Esophagus squamous epithelium (tissue), 5 donors: ENCODE measurements at regions not wholly inside any gene's neighbourhood (a gene's known extent, or its start where the extent isn't known, plus 50 kb on each side); places are given as distances from the start of the nearest gene placed in this dataset.
"Not testable (repeated sequence)": the region's sequence is repeated elsewhere in the genome, so short reads cannot be mapped to it uniquely, and the experiment has no call there.

Experiments
- DNase-seq: peaks from one replicate; lab custom pipeline; 2025; lab: John Stamatoyannopoulos, UW
- H3K27ac ChIP-seq, 4 donors: fragments of 200-600 bp; sonication (generic); one replicate each; pipeline ENCODE4 v1.5.1; 2016 to 2019; ENCODE audit warnings: mild to moderate bottlenecking in 1 of 4
- H3K27me3 ChIP-seq, 4 donors: fragments of 200-600 bp; sonication (generic); 1 replicate in 3 of 4; 2 replicates in 1 of 4; pipeline versions ENCODE4 v1.5.1 to v1.6.0; 2017 to 2021; ENCODE audit warnings: antibody characterized with exemption in 1 of 4
- H3K36me3 ChIP-seq, 3 donors: fragments of 200-600 bp; sonication (generic); one replicate each; pipeline ENCODE4 v1.5.1; 2016 to 2019
- H3K4me1 ChIP-seq, 3 donors: fragments of 200-600 bp; sonication (generic); one replicate each; pipeline ENCODE4 v1.5.1; 2017 to 2019
- H3K4me3 ChIP-seq, 4 donors: fragments of 200-600 bp; sonication (generic); 1 replicate in 3 of 4; 2 replicates in 1 of 4; pipeline ENCODE4 v1.5.1; 2016 to 2019; ENCODE audit warnings: mild to moderate bottlenecking in 2 of 4, moderate library complexity in 1 of 4
- H3K9me3 ChIP-seq, 3 donors: fragments of 200-600 bp; sonication (generic); one replicate each; pipeline ENCODE4 v1.5.1; 2016 to 2019
- POLR2A ChIP-seq, 4 donors: fragments of 450-650 bp; IDR thresholded peaks; one replicate each; pipeline ENCODE4 v1.6.1; 2017; ENCODE audit warnings: antibody characterized with exemption in 4 of 4, mild to moderate bottlenecking in 4 of 4, moderate library complexity in 3 of 4
- WGBS, 2 donors: methylation state at CpG; one replicate each; pipeline ENCODE4 v1.1.5; 2018; 5-methylcytosine and 5-hydroxymethylcytosine counted together
- intact Hi-C: fragments of 100-400 bp; cut with DNase I; formaldehyde crosslinking; loops from one replicate; pipeline ENCODE4 v1.15.0; 2022
- TF ChIP-seq, protein P1 (sequence below), 6 experiments: fragments of 450-650 bp in 4 of 6; fragments of 200-600 bp in 2 of 6; sonication (generic) in 2 of 6; IDR thresholded peaks; one replicate each; pipeline ENCODE4 v1.5.1; 2016 to 2019; ENCODE audit warnings: antibody characterized with exemption in 6 of 6, mild to moderate bottlenecking in 4 of 6, moderate library complexity in 4 of 6
- donor health status: DM: yes; HTN: yes; CAD: no.

DNA sequence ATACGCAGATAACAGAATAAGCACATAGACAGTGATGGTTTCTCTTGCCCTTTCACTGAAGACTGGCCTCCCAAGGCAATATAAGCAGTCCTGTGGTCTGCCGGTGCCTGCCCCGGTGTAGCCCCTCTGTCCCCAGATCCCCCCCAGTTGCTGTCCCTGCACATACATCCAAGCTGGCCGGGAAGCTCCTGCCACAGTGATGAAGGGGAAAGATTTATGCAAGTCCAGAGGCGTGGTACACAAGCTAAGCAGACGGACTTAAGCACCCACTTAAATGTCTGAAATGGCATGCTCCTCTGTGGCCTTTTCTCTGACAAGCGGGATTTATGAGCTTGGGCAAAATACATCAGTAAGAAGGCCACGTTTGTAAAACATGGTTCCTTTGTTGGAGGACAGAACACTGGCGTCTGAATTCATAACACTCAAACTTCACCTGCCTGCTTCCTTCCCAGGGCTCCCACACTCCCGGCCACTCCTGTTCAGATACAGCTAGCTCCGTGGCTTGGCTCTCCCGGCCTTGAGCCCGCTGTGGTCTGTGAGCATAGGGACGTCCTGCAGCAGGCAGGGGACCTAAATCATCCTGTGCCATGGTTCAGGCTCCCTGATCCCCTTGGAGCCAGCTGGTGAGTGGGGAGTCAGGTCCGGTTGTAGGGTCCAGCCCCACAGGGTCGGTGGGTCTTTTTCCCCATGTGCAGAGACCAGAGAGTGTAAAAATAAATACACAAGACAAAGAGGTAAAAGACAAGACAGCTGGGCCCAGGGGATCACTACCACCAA, 61.7 kb upstream of the PPP2R2D start:
- 62 to 70% methylated on average over 8 to 15 of the region's 16 CpGs for WGBS, 2 donors
- H3K9me3 ChIP-seq = no peaks in the 10 kb centered on the region
- intact Hi-C loops = no loop called here
- DNase-seq = no peak
- H3K36me3 ChIP-seq = no peaks in the 10 kb centered on the region
- H3K27me3 ChIP-seq = no peaks in the 10 kb centered on the region
- H3K27ac ChIP-seq = no peak overlapping the region
- H3K4me1 ChIP-seq = no peaks in the 10 kb centered on the region
- no peak overlapping the region for H3K4me3 ChIP-seq
- TF ChIP-seq POLR2A (IDR thresholded peaks at IDR 0.05) = no peak
- TF ChIP-seq, protein P1, sequence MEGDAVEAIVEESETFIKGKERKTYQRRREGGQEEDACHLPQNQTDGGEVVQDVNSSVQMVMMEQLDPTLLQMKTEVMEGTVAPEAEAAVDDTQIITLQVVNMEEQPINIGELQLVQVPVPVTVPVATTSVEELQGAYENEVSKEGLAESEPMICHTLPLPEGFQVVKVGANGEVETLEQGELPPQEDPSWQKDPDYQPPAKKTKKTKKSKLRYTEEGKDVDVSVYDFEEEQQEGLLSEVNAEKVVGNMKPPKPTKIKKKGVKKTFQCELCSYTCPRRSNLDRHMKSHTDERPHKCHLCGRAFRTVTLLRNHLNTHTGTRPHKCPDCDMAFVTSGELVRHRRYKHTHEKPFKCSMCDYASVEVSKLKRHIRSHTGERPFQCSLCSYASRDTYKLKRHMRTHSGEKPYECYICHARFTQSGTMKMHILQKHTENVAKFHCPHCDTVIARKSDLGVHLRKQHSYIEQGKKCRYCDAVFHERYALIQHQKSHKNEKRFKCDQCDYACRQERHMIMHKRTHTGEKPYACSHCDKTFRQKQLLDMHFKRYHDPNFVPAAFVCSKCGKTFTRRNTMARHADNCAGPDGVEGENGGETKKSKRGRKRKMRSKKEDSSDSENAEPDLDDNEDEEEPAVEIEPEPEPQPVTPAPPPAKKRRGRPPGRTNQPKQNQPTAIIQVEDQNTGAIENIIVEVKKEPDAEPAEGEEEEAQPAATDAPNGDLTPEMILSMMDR (IDR thresholded peaks at IDR 0.05) = no peak

DNA sequence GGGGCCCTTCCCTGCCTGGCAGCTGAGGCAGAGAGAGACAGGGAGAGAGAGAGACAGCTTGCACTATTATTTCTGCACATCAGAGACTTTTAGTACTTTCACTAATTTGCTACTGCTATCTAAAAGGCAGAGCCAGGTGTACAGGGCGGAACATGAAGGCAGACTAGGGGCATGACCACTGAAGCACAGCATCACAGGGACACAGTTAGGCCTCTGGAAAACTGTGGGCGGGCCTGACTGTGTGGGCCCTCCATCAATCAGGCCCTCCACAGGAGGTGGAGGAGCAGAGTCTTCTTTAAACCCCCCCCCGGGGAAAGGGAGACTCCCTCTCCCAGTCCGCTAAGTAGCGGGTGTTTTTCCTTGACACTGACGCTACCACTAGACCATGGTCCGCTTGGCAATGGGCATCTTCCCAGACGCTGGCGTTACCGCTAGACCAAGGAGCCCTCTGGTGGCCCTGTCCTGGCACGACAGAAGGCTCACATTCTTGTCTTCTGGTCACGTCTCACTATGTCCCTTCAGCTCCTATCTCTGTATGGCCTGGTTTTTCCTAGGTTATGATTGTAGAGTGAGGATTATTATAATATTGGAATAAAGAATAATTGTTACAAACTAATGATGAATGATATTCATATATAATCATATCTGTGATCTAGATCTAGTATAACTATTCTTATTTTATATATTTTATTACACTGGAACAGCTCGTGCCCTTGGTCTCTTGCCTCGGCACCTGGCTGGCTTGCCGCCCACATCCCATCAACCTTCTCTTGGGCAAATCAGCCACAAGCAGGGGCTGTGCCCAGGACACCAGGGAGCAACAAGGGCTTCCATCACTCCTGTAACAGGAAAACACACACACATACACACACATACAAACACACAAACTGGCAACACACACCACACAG, 60.7 kb upstream of the PPP2R2D start:
- H3K36me3 ChIP-seq, H3K27ac ChIP-seq, H3K27me3 ChIP-seq, H3K4me1 ChIP-seq, intact Hi-C loops, H3K4me3 ChIP-seq, H3K9me3 ChIP-seq, DNase-seq: not testable (repeated sequence)
- 74 to 82% methylated on average over 13 of the region's 15 CpGs for WGBS, 2 donors

DNA sequence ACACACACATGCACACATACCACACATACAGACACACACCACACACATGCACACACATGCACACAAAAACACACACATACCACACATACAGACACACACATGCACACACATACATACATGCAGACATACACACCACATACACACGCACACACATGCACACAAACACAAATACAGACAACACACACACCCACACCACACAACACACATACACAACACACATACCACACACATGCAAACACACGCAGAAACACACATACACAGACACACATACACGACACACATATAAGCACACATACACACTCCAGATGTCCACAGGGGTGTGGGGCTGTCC, 60.1 kb upstream of the PPP2R2D start:
- H3K9me3 ChIP-seq = no peaks in the 10 kb centered on the region
- TF ChIP-seq, protein P1 (IDR thresholded peaks at IDR 0.05) = no peak
- no peak for TF ChIP-seq POLR2A (IDR thresholded peaks at IDR 0.05)
- DNase-seq = no peak
- intact Hi-C loops = no loop called here
- 89 to 94% methylated on average over 2 to 3 of the region's 3 CpGs for WGBS, 2 donors
- peaks cover 0 to 4% (median 0%) of the 10 kb centered on the region in 4 donors for H3K27me3 ChIP-seq
- no peak overlapping the region for H3K4me3 ChIP-seq
- no peaks in the 10 kb centered on the region for H3K36me3 ChIP-seq
- H3K4me1 ChIP-seq = no peaks in the 10 kb centered on the region
- no peak overlapping the region for H3K27ac ChIP-seq

DNA sequence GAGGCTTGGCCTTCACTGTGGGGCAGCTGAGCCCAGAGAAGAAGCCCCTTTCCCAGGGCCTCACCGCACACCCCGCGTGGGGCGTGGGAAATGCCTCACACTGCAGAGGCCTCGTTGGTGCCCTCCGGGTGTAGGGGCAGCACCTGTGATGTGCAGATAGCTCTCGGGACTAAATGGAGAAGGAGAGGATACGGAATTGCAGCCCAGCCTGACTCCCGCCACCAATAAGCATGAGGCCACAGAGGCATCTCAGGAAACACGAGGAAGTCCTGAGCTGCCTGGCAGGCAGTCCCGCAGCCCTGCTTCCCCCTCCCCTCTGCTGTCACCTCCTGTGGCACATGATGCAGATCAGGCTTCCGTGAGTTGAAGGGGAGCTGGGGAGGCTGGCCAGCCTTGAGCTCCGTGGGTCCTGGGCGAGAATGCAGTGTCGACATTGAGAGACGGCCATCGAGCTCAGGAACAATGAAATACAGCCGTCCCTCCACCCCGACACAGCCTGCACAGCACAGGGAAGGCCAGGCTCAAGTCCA, 59.6 kb upstream of the PPP2R2D start:
- Histone ChIP-seq H3K9me3 (no peaks in the 10 kb centered on the region), H3K36me3 (no peaks in the 10 kb centered on the region), H3K4me1 (no peaks in the 10 kb centered on the region), H3K4me3 (no peak overlapping the region), H3K27ac (no peak overlapping the region), H3K27me3 (peaks cover 0 to 7% (median 0%) of the 10 kb centered on the region in 4 donors)
- DNase-seq = no peak
- TF ChIP-seq POLR2A (IDR thresholded peaks at IDR 0.05) = no peak
- TF ChIP-seq, protein P1 (IDR thresholded peaks at IDR 0.05) = no peak
- WGBS, 2 donors = 51 to 72% methylated on average over 5 to 8 of the region's 19 CpGs
- intact Hi-C loops = no loop called here

DNA sequence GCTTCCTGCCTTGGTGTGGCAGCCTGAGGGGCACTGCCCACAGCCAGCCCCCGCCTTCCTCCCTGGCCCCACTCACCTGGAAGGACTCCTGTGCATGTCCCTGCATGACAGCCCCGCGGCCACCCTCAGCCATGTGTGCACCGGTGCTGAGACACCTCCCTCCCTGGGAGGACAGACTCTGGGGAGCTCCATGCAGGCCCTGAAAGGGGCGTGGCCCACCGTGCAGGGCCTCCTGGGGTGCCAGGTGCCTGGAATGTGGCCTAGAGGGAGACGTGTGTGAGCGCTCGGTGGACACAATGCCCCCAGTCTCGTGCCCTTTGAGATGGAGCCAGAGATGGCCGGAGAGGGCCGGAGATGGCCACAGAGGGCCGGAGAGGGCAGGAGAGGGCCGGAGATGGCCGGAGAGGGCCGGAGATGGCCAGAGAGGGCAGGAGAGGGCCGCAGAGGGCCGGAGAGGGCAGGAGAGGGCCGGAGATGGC, 59.1 kb upstream of the PPP2R2D start:
- WGBS, 2 donors = 72 to 83% methylated on average over 3 to 7 of the region's 19 CpGs
- intact Hi-C loops = no loop called here
- Histone ChIP-seq H3K36me3 (no peaks in the 10 kb centered on the region), H3K9me3 (no peaks in the 10 kb centered on the region), H3K27me3 (peaks cover 0 to 12% (median 0%) of the 10 kb centered on the region in 4 donors), H3K4me1 (no peaks in the 10 kb centered on the region), H3K4me3 (no peak overlapping the region), H3K27ac (no peak overlapping the region)
- DNase-seq = no peak
- TF ChIP-seq, protein P1 (IDR thresholded peaks at IDR 0.05) = no peak
- TF ChIP-seq POLR2A (IDR thresholded peaks at IDR 0.05) = no peak
